Stomach (tissue), 4 donors: ENCODE measurements at regions not wholly inside any gene's neighbourhood (a gene's known extent, or its start where the extent isn't known, plus 50 kb on each side); places are given as distances from the start of the nearest gene placed in this dataset.

Experiments used
- CTCF ChIP-seq, 7 experiments: fragments of 450-650 bp in 4 of 7; fragments of 200-600 bp in 3 of 7; sonication (generic) in 3 of 7; IDR thresholded peaks; one replicate each; pipeline ENCODE4 v1.5.1; 2016 to 2019; ENCODE audit warnings: antibody characterized with exemption in 7 of 7, control low read depth in 2 of 7, mild to moderate bottlenecking in 1 of 7
- EP300 ChIP-seq: sonication (generic); formaldehyde crosslinking; IDR thresholded peaks from one replicate; pipeline ENCODE4 v1.6.1; 2017; ENCODE audit warnings: antibody characterized with exemption
- POLR2A ChIP-seq, 4 donors: fragments of 450-650 bp; IDR thresholded peaks; one replicate each; pipeline ENCODE4 v1.6.1; 2016; ENCODE audit warnings: antibody characterized with exemption in 4 of 4, control low read depth in 2 of 4, mild to moderate bottlenecking in 1 of 4, moderate library complexity in 1 of 4
- POLR2AphosphoS5 ChIP-seq, 3 donors: sonication (generic); formaldehyde crosslinking; IDR thresholded peaks; one replicate each; pipeline ENCODE4 v1.6.1; 2016; ENCODE audit warnings: antibody characterized with exemption in 3 of 3

- TF ChIP-seq POLR2A (IDR thresholded peaks at IDR 0.05) (no peak), POLR2AphosphoS5 (IDR thresholded peaks at IDR 0.05) (no peak), CTCF (IDR thresholded peaks at IDR 0.05) (no peak), EP300 (no peak)
Measured at GRCh38 chr18:41805341-41805740, 149.7 kb upstream of the PIK3C3 start.
